Esophagus squamous epithelium (tissue), 5 donors: ENCODE measurements at regions not wholly inside any gene's neighbourhood (a gene's known extent, or its start where the extent isn't known, plus 50 kb on each side); places are given as distances from the start of the nearest gene placed in this dataset.

Experiments used
- DNase-seq: peaks from one replicate; lab custom pipeline; 2025; lab: John Stamatoyannopoulos, UW
- H3K27ac ChIP-seq, 4 donors: fragments of 200-600 bp; sonication (generic); one replicate each; pipeline ENCODE4 v1.5.1; 2016 to 2019; ENCODE audit warnings: mild to moderate bottlenecking in 1 of 4
- H3K27me3 ChIP-seq, 4 donors: fragments of 200-600 bp; sonication (generic); 1 replicate in 3 of 4; 2 replicates in 1 of 4; pipeline versions ENCODE4 v1.5.1 to v1.6.0; 2017 to 2021; ENCODE audit warnings: antibody characterized with exemption in 1 of 4
- H3K36me3 ChIP-seq, 3 donors: fragments of 200-600 bp; sonication (generic); one replicate each; pipeline ENCODE4 v1.5.1; 2016 to 2019
- H3K4me1 ChIP-seq, 3 donors: fragments of 200-600 bp; sonication (generic); one replicate each; pipeline ENCODE4 v1.5.1; 2017 to 2019
- H3K4me3 ChIP-seq, 4 donors: fragments of 200-600 bp; sonication (generic); 1 replicate in 3 of 4; 2 replicates in 1 of 4; pipeline ENCODE4 v1.5.1; 2016 to 2019; ENCODE audit warnings: mild to moderate bottlenecking in 2 of 4, moderate library complexity in 1 of 4
- H3K9me3 ChIP-seq, 3 donors: fragments of 200-600 bp; sonication (generic); one replicate each; pipeline ENCODE4 v1.5.1; 2016 to 2019
- POLR2A ChIP-seq, 4 donors: fragments of 450-650 bp; IDR thresholded peaks; one replicate each; pipeline ENCODE4 v1.6.1; 2017; ENCODE audit warnings: antibody characterized with exemption in 4 of 4, mild to moderate bottlenecking in 4 of 4, moderate library complexity in 3 of 4
- WGBS, 2 donors: methylation state at CpG; one replicate each; pipeline ENCODE4 v1.1.5; 2018; 5-methylcytosine and 5-hydroxymethylcytosine counted together
- intact Hi-C: fragments of 100-400 bp; cut with DNase I; formaldehyde crosslinking; loops from one replicate; pipeline ENCODE4 v1.15.0; 2022
- TF ChIP-seq, protein P1 (sequence below), 6 experiments: fragments of 450-650 bp in 4 of 6; fragments of 200-600 bp in 2 of 6; sonication (generic) in 2 of 6; IDR thresholded peaks; one replicate each; pipeline ENCODE4 v1.5.1; 2016 to 2019; ENCODE audit warnings: antibody characterized with exemption in 6 of 6, mild to moderate bottlenecking in 4 of 6, moderate library complexity in 4 of 6
- donor health status: DM: yes; HTN: yes; CAD: no.

DNA sequence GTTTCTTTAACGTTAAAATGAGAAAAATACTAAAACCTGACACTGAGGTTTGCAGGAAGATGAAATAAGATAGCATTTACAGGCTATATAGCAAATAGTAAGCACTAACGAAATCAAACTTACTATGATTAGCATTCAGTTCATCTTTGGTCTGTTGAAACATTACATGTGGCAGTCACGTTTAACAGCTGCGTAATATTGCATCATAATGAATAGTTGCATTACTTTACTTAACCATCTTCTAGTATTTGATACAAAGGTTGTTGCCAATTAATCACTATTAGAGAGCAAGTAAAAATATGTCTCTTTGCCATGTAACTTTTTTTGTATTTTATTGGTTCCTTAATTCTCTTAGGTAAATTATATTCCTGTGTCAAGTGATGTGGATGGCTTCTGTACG, 131.8 kb upstream of the GHITM start:
- intact Hi-C loops: no loop called here
- no peak for DNase-seq
- no peak for TF ChIP-seq POLR2A (IDR thresholded peaks at IDR 0.05)
- TF ChIP-seq, protein P1, sequence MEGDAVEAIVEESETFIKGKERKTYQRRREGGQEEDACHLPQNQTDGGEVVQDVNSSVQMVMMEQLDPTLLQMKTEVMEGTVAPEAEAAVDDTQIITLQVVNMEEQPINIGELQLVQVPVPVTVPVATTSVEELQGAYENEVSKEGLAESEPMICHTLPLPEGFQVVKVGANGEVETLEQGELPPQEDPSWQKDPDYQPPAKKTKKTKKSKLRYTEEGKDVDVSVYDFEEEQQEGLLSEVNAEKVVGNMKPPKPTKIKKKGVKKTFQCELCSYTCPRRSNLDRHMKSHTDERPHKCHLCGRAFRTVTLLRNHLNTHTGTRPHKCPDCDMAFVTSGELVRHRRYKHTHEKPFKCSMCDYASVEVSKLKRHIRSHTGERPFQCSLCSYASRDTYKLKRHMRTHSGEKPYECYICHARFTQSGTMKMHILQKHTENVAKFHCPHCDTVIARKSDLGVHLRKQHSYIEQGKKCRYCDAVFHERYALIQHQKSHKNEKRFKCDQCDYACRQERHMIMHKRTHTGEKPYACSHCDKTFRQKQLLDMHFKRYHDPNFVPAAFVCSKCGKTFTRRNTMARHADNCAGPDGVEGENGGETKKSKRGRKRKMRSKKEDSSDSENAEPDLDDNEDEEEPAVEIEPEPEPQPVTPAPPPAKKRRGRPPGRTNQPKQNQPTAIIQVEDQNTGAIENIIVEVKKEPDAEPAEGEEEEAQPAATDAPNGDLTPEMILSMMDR (IDR thresholded peaks at IDR 0.05): no peak
- Histone ChIP-seq H3K4me1 (no peaks in the 10 kb centered on the region), H3K36me3 (no peaks in the 10 kb centered on the region), H3K27ac (no peak overlapping the region), H3K9me3 (no peaks in the 10 kb centered on the region), H3K27me3 (peaks cover 0 to 5% (median 0%) of the 10 kb centered on the region in 4 donors), H3K4me3 (no peak overlapping the region)
- WGBS, 2 donors: 72 to 80% methylated on average over 5 of the region's 5 CpGs

- no peak for DNase-seq
- no peaks in the 10 kb centered on the region for H3K4me1 ChIP-seq
- H3K9me3 ChIP-seq: no peaks in the 10 kb centered on the region
- TF ChIP-seq, protein P1 (IDR thresholded peaks at IDR 0.05): peak in 5 of 6 experiments; percentile 23 to 52 (median 33)
- TF ChIP-seq POLR2A (IDR thresholded peaks at IDR 0.05): no peak
- H3K36me3 ChIP-seq: no peaks in the 10 kb centered on the region
- 51% methylated on average over 2 to 3 of the region's 3 CpGs for WGBS, 2 donors
- H3K4me3 ChIP-seq: no peak overlapping the region
- peaks cover 0 to 5% (median 0%) of the 10 kb centered on the region in 4 donors for H3K27me3 ChIP-seq
- intact Hi-C loops: no loop called here
- no peak overlapping the region for H3K27ac ChIP-seq
Observed at GRCh38 chr10:84008878-84009277, 130.4 kb upstream of the GHITM start.

DNA sequence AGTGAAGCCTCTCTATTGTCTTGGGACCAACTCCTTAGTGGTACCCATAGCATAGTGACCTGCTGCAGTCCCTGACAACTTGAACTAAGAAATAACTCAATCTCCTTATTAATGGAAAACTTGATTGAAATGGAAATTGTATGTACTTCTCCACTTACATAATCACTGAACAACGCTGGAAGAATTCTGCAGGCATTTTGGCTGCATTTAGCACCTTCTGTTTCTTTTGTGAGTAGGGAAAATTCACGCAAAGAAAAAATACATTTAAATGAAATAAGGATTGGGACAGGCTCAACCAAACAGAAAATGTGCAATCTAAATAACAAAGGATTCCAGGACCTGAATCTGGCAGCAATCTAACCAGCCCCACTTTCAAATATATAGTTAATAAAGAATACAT, 126.9 kb upstream of the GHITM start:
- 48 to 60% methylated on average over 2 of the region's 2 CpGs for WGBS, 2 donors
- intact Hi-C loops: no loop called here
- no peak overlapping the region for H3K4me3 ChIP-seq
- TF ChIP-seq, protein P1 (IDR thresholded peaks at IDR 0.05): no peak
- TF ChIP-seq POLR2A (IDR thresholded peaks at IDR 0.05): no peak
- no peaks in the 10 kb centered on the region for H3K4me1 ChIP-seq
- no peak overlapping the region for H3K27ac ChIP-seq
- peaks cover 0 to 5% (median 0%) of the 10 kb centered on the region in 4 donors for H3K27me3 ChIP-seq
- H3K9me3 ChIP-seq: no peaks in the 10 kb centered on the region
- no peaks in the 10 kb centered on the region for H3K36me3 ChIP-seq
- DNase-seq: no peak

DNA sequence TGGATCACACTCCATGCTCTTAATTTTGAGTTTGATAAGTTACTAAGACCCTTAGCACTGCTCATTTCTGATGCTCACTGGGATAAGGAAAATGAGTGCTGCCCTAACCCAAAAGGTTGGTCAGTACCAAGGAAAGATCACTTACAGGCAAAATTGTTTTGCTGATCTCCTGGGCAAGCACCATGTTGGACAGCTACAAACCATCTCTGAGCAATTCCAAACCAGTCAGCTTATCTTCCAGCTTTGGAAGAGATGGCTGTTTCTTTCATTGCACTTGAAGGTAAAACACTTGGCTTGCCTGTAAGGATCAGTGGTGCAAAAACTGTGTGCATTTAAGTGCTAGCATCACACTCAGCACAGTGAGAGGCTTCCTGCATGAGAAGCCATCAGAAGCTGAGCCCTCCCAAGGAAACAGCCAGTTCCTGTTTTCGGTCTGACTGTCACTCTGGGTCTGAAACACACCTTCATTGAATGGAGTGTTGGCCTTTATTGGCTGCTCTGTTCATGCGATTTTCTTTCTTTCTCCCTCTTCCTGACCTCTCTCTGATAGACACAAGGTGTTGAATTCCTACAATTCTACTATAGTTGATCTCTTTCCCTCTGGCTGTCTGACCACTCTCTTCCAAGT, 126.4 kb upstream of the GHITM start:
- 21 to 45% methylated on average over 2 of the region's 2 CpGs for WGBS, 2 donors
- H3K4me1 ChIP-seq: no peaks in the 10 kb centered on the region
- H3K36me3 ChIP-seq: no peaks in the 10 kb centered on the region
- no peak for DNase-seq
- no peak overlapping the region for H3K27ac ChIP-seq
- intact Hi-C loops: no loop called here
- H3K27me3 ChIP-seq: peaks cover 0 to 5% (median 0%) of the 10 kb centered on the region in 4 donors
- TF ChIP-seq, protein P1 (IDR thresholded peaks at IDR 0.05): no peak
- no peak for TF ChIP-seq POLR2A (IDR thresholded peaks at IDR 0.05)
- H3K9me3 ChIP-seq: no peaks in the 10 kb centered on the region
- H3K4me3 ChIP-seq: no peak overlapping the region

DNA sequence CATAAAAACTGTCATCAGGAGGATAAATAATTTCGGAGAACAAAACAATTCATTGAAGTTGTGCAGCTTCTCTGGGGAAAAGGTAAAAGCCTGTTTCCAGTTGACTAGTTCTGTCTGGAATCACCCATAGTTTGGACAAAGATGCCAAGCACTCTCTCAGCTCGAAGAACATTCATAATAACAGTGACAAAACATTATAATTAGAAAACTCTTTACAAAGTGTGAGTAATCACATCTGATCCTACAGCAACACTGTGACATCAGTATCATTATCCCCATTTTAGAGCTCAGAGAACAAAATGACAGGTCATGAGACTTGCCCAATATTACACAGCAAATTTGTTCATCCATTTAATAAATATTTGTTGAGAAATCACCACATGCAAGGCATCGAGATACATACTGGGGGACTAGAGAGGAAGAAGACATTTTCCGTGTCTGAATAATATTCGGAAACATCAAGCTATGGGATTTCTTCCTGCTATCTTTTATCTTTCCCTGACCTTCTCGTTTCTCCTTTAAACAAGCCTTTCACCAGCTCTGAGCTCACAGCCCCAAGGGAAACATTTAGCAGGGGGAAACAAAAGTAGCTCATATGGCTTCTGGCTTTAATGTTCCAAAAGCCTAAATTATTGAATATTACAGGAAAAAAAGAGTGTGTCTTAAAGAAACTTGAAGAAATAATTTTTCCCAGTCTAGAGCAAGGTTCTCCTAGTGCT, 123.3 kb upstream of the GHITM start:
- Histone ChIP-seq H3K27ac (no peak overlapping the region), H3K4me1 (no peaks in the 10 kb centered on the region), H3K9me3 (no peaks in the 10 kb centered on the region), H3K27me3 (no peaks in the 10 kb centered on the region), H3K4me3 (no peak overlapping the region), H3K36me3 (no peaks in the 10 kb centered on the region)
- TF ChIP-seq, protein P1 (IDR thresholded peaks at IDR 0.05): no peak
- TF ChIP-seq POLR2A (IDR thresholded peaks at IDR 0.05): no peak
- intact Hi-C loops: no loop called here
- 39 to 57% methylated on average over 6 of the region's 6 CpGs for WGBS, 2 donors
- DNase-seq: no peak
